AG10803 (cell line): ENCODE measurements at regions not wholly inside any gene's neighbourhood (a gene's known extent, or its start where the extent isn't known, plus 50 kb on each side); places are given as distances from the start of the nearest gene placed in this dataset.

Source experiments
- DNase-seq: peaks from one replicate; pipeline ENCODE4 v3.0.0; 2010; ENCODE audit warnings: low read depth
- H3K4me3 ChIP-seq: 2 replicates; pipeline ENCODE4 v1.5.1; 2011; ENCODE audit warnings: mild to moderate bottlenecking, low read length, control low read depth
- TF ChIP-seq, protein P1 (sequence below): conservative IDR thresholded peaks from 2 replicates; pipeline ENCODE4 v1.5.1; 2011; ENCODE audit warnings: mild to moderate bottlenecking, low read length, control low read depth, inconsistent platforms

DNA sequence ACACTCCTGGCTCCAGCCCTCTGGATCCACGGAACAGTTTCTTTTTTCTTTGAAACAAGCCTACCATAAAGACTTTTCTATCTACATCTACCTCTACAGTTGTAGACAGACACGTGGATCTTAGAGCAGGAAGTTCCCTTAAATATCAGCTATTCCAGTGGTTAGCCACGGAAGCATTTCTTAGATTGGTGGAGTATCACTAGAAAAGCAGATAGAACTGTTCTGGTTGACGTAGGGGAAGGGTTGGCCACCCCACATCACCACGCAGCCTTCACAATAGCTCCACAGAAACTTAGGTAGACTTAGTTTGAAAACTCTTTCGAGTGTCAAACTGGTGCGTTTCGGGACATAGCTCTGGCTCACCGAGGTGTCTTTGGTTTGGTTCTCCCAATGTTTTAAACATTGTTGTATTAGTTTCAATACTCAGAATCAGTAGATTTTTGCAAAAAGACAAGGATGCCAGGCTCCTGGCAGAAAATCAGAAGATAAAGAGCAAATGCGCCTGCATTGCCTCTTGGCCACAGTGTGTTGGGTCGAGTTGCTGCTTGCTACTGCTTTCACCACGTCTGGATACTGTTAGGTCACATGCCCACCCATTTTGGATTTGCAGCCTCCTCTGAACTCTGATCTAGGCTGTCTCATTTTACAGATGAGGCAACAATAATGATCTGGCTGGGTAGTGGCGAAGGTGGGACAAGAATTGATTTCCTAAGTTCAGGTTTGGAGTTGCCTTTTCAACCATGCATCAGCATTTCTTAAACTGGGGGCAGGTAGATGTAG lies 71.5 kb upstream of the DTNBP1 start:
- TF ChIP-seq, protein P1, sequence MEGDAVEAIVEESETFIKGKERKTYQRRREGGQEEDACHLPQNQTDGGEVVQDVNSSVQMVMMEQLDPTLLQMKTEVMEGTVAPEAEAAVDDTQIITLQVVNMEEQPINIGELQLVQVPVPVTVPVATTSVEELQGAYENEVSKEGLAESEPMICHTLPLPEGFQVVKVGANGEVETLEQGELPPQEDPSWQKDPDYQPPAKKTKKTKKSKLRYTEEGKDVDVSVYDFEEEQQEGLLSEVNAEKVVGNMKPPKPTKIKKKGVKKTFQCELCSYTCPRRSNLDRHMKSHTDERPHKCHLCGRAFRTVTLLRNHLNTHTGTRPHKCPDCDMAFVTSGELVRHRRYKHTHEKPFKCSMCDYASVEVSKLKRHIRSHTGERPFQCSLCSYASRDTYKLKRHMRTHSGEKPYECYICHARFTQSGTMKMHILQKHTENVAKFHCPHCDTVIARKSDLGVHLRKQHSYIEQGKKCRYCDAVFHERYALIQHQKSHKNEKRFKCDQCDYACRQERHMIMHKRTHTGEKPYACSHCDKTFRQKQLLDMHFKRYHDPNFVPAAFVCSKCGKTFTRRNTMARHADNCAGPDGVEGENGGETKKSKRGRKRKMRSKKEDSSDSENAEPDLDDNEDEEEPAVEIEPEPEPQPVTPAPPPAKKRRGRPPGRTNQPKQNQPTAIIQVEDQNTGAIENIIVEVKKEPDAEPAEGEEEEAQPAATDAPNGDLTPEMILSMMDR: no peak
- no peak overlapping the region for H3K4me3 ChIP-seq
- DNase-seq: no peak

DNA sequence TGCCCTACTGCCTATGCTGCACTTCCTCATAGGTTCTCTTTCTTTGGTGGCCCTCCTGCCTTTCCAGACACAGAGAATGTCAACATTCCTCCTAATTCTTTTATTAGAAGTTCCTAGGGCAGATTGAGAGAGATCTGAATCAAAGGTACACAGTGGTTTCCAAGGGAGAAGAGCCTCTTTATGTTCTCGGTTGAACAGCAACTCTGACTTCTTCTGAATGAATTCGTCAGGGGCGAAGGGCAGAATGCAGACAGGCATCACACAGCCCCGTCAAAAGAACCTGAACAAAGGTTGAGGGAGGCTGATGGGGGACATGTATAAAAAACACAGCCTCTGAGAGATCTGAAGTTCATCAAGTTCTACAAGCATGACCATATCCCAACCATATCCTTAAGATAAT lies 68.1 kb upstream of the DTNBP1 start:
- TF ChIP-seq, protein P1: no peak
- no peak for DNase-seq
- H3K4me3 ChIP-seq: no peak overlapping the region

DNA sequence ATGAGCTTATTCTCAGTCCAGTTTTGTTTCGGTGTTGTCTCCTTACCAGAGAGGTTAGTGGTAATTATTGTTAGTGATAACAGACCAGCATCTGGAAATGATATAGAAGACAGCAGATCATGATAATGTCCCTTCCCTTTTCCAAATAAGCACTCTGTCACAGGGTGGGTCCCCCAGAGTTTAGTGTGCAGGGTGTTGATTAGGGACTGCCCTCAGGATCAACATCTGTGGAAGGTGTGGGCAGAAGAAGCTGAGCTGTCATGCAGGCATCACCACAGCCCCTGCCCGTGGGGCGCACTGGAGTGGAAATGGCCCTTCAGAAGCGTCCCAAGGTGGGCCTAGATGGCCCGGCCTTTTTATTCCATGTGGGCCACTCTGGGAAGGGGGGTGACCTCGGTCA lies 67.6 kb upstream of the DTNBP1 start:
- DNase-seq: no peak
- TF ChIP-seq, protein P1: no peak

DNA sequence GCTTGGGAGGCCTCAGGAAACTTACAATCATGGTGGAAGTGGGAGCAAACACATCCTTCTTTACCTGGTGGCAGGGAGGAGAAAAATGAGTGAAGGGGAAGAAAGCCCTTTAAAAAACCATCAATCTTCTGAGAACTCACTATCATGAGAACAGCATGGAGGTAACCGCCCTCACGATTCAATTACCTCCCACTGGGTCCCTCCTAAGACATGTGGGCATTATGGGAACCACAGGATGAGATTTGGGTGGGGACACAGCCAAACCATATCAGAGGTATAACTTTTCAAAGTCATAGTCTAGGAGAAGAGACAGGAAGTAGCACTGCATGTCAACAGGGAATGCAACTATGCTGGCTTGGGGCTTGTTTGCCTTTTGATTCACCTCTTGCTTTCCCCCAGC lies 59.9 kb upstream of the DTNBP1 start:
- TF ChIP-seq, protein P1: no peak
- no peak overlapping the region for H3K4me3 ChIP-seq
- no peak for DNase-seq

More for the DNA sequence above, 67.6 kb upstream of the DTNBP1 start:
- H3K4me3 ChIP-seq: no peak overlapping the region

DNA sequence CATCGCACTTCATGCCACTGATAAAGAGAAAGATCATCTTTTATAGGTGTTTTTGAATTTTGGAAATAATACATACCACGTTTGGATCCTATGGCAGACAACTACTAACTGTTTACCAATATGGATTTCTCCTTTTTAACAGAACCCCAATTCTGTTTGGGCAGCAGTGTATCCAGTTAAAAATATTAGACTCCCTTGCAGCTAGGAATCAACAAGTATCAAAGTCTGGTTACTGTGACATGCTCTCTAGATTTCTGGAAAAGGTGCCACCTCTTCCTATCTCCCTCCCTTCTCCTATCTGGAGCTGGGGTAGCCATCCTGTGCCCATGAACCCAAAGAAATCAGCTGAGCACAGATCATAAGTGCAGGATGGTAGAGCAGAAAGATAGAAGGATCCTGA lies 54.1 kb upstream of the DTNBP1 start:
- no peak for DNase-seq
- TF ChIP-seq, protein P1: no peak
- no peak overlapping the region for H3K4me3 ChIP-seq

DNA sequence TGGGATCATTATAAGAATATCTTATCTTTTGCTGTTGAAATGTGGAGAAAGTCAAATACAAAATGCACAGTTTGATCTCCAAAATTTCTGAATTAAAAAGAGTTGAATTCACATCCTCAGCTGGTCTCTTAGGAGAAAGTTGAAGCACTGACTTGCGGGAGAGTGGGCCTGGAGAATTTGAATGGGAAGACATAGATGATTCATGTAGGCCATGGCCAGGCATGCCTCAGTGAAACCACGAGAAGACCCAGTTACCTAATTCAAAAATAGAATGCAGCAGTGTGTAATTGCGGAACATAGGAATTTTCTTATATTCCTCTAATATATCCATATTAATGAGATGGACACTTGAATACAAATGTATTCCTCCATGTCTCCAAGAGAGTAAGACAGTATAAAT lies 53.0 kb upstream of the DTNBP1 start:
- no peak for DNase-seq
- TF ChIP-seq, protein P1: no peak
- H3K4me3 ChIP-seq: no peak overlapping the region

DNA sequence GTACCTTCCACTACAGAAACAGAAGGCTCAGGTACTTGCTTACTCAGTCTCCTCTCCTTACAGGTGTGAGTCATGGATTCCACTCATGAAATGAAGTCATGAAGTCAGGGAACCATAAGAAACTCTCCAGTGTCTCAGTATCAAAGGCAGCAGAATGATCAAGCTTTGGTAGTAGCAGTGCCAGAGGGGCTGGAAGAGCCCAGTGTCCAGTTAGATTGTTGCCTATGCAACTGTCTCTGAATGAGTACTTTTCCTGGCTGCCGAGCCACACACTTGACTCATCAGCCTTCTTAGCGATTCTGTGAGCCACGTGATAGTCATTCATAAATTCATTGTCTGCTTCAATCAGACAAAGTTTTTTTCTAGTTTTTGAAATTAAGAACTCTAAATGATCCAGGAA lies 52.2 kb upstream of the DTNBP1 start:
- DNase-seq: peak; percentile 1
- TF ChIP-seq, protein P1: no peak
- no peak overlapping the region for H3K4me3 ChIP-seq
